Endothelial cell of umbilical vein (primary cell): ENCODE measurements at regions not wholly inside any gene's neighbourhood (a gene's known extent, or its start where the extent isn't known, plus 50 kb on each side); places are given as distances from the start of the nearest gene placed in this dataset.

ENCODE experiments used
- CTCF ChIP-seq, 2 donors: IDR thresholded peaks; 1 replicate in 1 of 2; 2 replicates in 1 of 2; pipeline ENCODE4 v1.5.1; 2011; ENCODE audit warnings: low read length in 2 of 2, mild to moderate bottlenecking in 2 of 2, moderate library complexity in 2 of 2, control low read depth in 1 of 2, inconsistent platforms in 1 of 2, low read depth in 1 of 2; ENCODE audit not compliant: insufficient read depth in 1 of 2; ENCODE audit errors: extremely low read depth in 1 of 2
- EZH2 ChIP-seq: IDR thresholded peaks from 2 replicates; pipeline ENCODE4 v1.6.1; 2012; ENCODE audit warnings: borderline replicate concordance, low read depth, mild to moderate bottlenecking, moderate library complexity, low read length, inconsistent platforms; ENCODE audit not compliant: severe bottlenecking
- FOS ChIP-seq: IDR thresholded peaks from 2 replicates; pipeline ENCODE4 v1.6.1; 2011; ENCODE audit warnings: mild to moderate bottlenecking, low read length, moderate library complexity, borderline replicate concordance; ENCODE audit not compliant: insufficient read depth
- GATA2 ChIP-seq: IDR thresholded peaks from 2 replicates; pipeline ENCODE4 v1.7.0; 2011; ENCODE audit warnings: low read depth, mild to moderate bottlenecking, moderate library complexity, mixed read lengths, low read length; ENCODE audit not compliant: insufficient read length, insufficient read depth
- JUN ChIP-seq: IDR thresholded peaks from 2 replicates; pipeline ENCODE4 v1.6.1; 2011; ENCODE audit warnings: borderline replicate concordance, low read depth; ENCODE audit not compliant: insufficient read length, insufficient read depth
- MAX ChIP-seq: IDR thresholded peaks from 2 replicates; pipeline ENCODE4 v1.6.1; 2011; ENCODE audit not compliant: insufficient read depth, insufficient read length
- POLR2A ChIP-seq: IDR thresholded peaks from 2 replicates; pipeline ENCODE4 v1.6.1; 2012; ENCODE audit warnings: low read depth, mild to moderate bottlenecking, control low read depth, low read length
- POLR2AphosphoS5 ChIP-seq: IDR thresholded peaks from 2 replicates; pipeline ENCODE4 v1.6.1; 2012; ENCODE audit warnings: low read depth, mild to moderate bottlenecking, control low read depth, low read length, moderate library complexity; ENCODE audit not compliant: insufficient read depth

- TF ChIP-seq CTCF (IDR thresholded peaks at IDR 0.05; ENCODE audit: extremely low read depth in 1 of 2, insufficient read depth in 1 of 2, low read depth in 1 of 2, low read length in 2 of 2) (no peak), POLR2AphosphoS5 (no peak), MAX (no peak), EZH2 (no peak), GATA2 (no peak), JUN (no peak), POLR2A (no peak), FOS (no peak)
Measured at GRCh38 chr1:168370586-168370985, 89.9 kb downstream of the TBX19 start.
